Trophoblast cell (in vitro differentiated cells and primary cell): ENCODE measurements at regions not wholly inside any gene's neighbourhood (a gene's known extent, or its start where the extent isn't known, plus 50 kb on each side); places are given as distances from the start of the nearest gene placed in this dataset.

Source experiments
- DNase-seq, 2 donors: peaks; one replicate each; pipeline ENCODE4 v3.0.0-alpha.2; 2016
- H2AFZ ChIP-seq: 2 replicates; pipeline ENCODE4 v1.6.1; 2013; ENCODE audit warnings: low read length, moderate library complexity, mild to moderate bottlenecking; ENCODE audit not compliant: insufficient read depth, poor library complexity
- H2AK5ac ChIP-seq: 2 replicates; pipeline ENCODE4 v1.6.1; 2013; ENCODE audit warnings: mild to moderate bottlenecking, low read length
- H2BK120ac ChIP-seq: 2 replicates; pipeline ENCODE4 v1.6.1; 2013; ENCODE audit warnings: low read length, mild to moderate bottlenecking, moderate library complexity; ENCODE audit not compliant: insufficient read depth, poor library complexity
- H2BK12ac ChIP-seq: 2 replicates; pipeline ENCODE4 v1.6.1; 2013; ENCODE audit warnings: mild to moderate bottlenecking, low read length, moderate library complexity
- H2BK5ac ChIP-seq: 2 replicates; pipeline ENCODE4 v1.6.1; 2013; ENCODE audit warnings: low read length, low read depth, moderate library complexity, mild to moderate bottlenecking; ENCODE audit not compliant: poor library complexity
- H3K14ac ChIP-seq: 2 replicates; pipeline ENCODE4 v1.6.1; 2013; ENCODE audit warnings: mild to moderate bottlenecking, low read length
- H3K18ac ChIP-seq: 2 replicates; pipeline ENCODE4 v1.6.1; 2013; ENCODE audit warnings: mild to moderate bottlenecking, low read length
- H3K23ac ChIP-seq: 2 replicates; pipeline ENCODE4 v1.6.1; 2013; ENCODE audit warnings: low read length
- H3K27ac ChIP-seq: 2 replicates; pipeline ENCODE4 v1.5.1; 2013; ENCODE audit warnings: low read depth, mild to moderate bottlenecking, inconsistent platforms, low read length, moderate library complexity
- H3K27me3 ChIP-seq: 2 replicates; pipeline ENCODE4 v1.6.1; 2013; ENCODE audit warnings: inconsistent platforms, mild to moderate bottlenecking, low read length, moderate library complexity; ENCODE audit not compliant: insufficient read depth
- H3K36me3 ChIP-seq, 2 experiments: 1 replicate in 1 of 2; 2 replicates in 1 of 2; pipeline ENCODE4 v1.6.1; 2013; ENCODE audit warnings: low read length in 2 of 2, mild to moderate bottlenecking in 2 of 2, moderate library complexity in 1 of 2; ENCODE audit not compliant: insufficient read depth in 2 of 2, control insufficient read depth in 1 of 2
- H3K4ac ChIP-seq: 2 replicates; pipeline ENCODE4 v1.6.1; 2013; ENCODE audit warnings: low read depth, mild to moderate bottlenecking, low read length, moderate library complexity
- H3K4me1 ChIP-seq, 2 experiments: 1 replicate in 1 of 2; 2 replicates in 1 of 2; pipeline ENCODE4 v1.6.1; 2013; ENCODE audit warnings: low read length in 2 of 2, mild to moderate bottlenecking in 2 of 2, moderate library complexity in 1 of 2; ENCODE audit not compliant: insufficient read depth in 2 of 2, control insufficient read depth in 1 of 2
- H3K4me2 ChIP-seq: 2 replicates; pipeline ENCODE4 v1.6.1; 2013; ENCODE audit warnings: inconsistent platforms, mild to moderate bottlenecking, low read length, moderate library complexity
- H3K4me3 ChIP-seq: 2 replicates; pipeline ENCODE4 v1.5.1; 2013; ENCODE audit warnings: mild to moderate bottlenecking, low read depth, low read length, inconsistent platforms
- H3K79me1 ChIP-seq: one replicate; pipeline ENCODE4 v1.6.1; 2013; ENCODE audit warnings: low read length
- H3K79me2 ChIP-seq: 2 replicates; pipeline ENCODE4 v1.6.1; 2013; ENCODE audit warnings: low read length, mild to moderate bottlenecking; ENCODE audit not compliant: control insufficient read depth, insufficient read depth, poor library complexity
- H3K9ac ChIP-seq: 2 replicates; pipeline ENCODE4 v1.6.1; 2013; ENCODE audit warnings: mild to moderate bottlenecking, low read length
- H3K9me3 ChIP-seq: 2 replicates; pipeline ENCODE4 v1.6.1; 2013; ENCODE audit warnings: low read depth, mild to moderate bottlenecking, control low read depth, inconsistent platforms, low read length; ENCODE audit not compliant: insufficient read depth
- H4K12ac ChIP-seq: 2 replicates; pipeline ENCODE4 v1.6.1; 2013; ENCODE audit warnings: low read depth, mild to moderate bottlenecking, low read length, moderate library complexity
- H4K8ac ChIP-seq: 2 replicates; pipeline ENCODE4 v1.6.1; 2013; ENCODE audit warnings: low read depth, mild to moderate bottlenecking, low read length, moderate library complexity
- H4K91ac ChIP-seq: one replicate; pipeline ENCODE4 v1.6.1; 2013; ENCODE audit warnings: low read depth, mild to moderate bottlenecking, low read length, moderate library complexity
- WGBS: extraction: QIAGEN DNeasy Blood & Tissue Kit; methylation state at CpG from one replicate; pipeline ENCODE4 v1.1.7; 2013; ENCODE audit warnings: missing lambda C conversion rate; ENCODE audit not compliant: insufficient read length, insufficient coverage; ENCODE audit errors: extremely low coverage; 5-methylcytosine and 5-hydroxymethylcytosine counted together

DNA sequence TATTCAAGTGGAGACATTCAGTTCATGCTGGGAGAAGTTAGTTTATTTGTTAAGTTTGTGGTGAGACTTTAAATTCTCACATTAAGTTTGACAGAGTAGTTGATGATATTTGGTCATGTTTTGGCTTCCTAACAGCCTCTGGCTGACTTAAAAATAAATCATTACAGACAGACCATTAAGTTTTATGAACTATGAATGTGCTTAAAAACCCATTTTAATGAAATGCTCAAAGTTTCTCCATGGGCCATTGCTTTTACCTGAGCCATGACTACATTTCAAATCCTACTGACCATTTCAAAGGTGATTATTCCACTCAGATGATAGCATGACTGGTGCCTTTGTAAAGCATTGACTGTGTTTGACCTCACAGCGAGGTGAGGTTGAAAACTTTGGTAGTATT lies 192.7 kb downstream of the LRRC70 start:
- H3K4me3 ChIP-seq, result no peak overlapping the region
- H2BK12ac ChIP-seq, result no peak overlapping the region
- H3K27ac ChIP-seq, result no peak overlapping the region
- H3K79me2 ChIP-seq, result no peaks in the 10 kb centered on the region
- H2BK120ac ChIP-seq, result no peak overlapping the region
- no peak overlapping the region for H4K91ac ChIP-seq
- no peak overlapping the region for H3K23ac ChIP-seq
- no peak overlapping the region for H4K8ac ChIP-seq
- no peak overlapping the region for H3K9ac ChIP-seq
- no peak overlapping the region for H2BK5ac ChIP-seq
- no peak overlapping the region for H2AK5ac ChIP-seq
- H3K4me1 ChIP-seq, result no peaks in the 10 kb centered on the region
- no peak overlapping the region for H3K4me2 ChIP-seq
- H4K12ac ChIP-seq, result no peak overlapping the region
- H3K9me3 ChIP-seq, result no peaks in the 10 kb centered on the region
- no peak overlapping the region for H3K18ac ChIP-seq
- no peaks in the 10 kb centered on the region for H3K36me3 ChIP-seq
- no peak overlapping the region for H3K4ac ChIP-seq
- no peak overlapping the region for H2AFZ ChIP-seq
- H3K27me3 ChIP-seq, result no peaks in the 10 kb centered on the region
- DNase-seq, result no peak
- H3K79me1 ChIP-seq, result no peaks in the 10 kb centered on the region
- WGBS, result no CpG with 5 or more reads among the region's 1 CpG
- H3K14ac ChIP-seq, result no peak overlapping the region

DNA sequence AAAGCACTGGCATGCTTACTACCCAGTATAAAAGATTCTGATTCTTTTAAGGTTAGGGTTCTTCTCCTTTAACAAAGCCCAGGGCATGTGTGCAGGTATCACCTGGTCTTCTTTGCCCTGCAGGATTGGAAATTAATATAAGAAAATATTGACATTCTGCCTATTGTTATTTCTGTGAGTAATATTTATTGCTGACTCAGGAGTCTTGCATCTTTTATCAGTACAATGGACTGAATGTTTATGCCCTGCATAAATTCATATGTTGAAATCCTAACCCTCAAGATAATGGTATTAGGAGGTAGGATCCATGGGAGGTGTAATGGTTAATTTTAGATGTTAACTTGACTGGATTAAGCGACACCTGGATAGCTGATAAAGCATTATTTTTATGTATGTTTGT lies 189.0 kb downstream of the LRRC70 start:
- Histone ChIP-seq H2AFZ (no peak overlapping the region), H3K27me3 (no peaks in the 10 kb centered on the region), H3K36me3 (no peaks in the 10 kb centered on the region), H3K27ac (no peak overlapping the region), H3K4me2 (no peak overlapping the region), H3K4me3 (no peak overlapping the region), H3K4me1 (no peaks in the 10 kb centered on the region), H4K12ac (no peak overlapping the region), H2AK5ac (no peak overlapping the region), H3K14ac (no peak overlapping the region), H3K23ac (no peak overlapping the region), H3K79me1 (no peaks in the 10 kb centered on the region), H2BK120ac (no peak overlapping the region), H4K8ac (no peak overlapping the region), H3K4ac (no peak overlapping the region), H3K18ac (no peak overlapping the region), H3K9me3 (no peaks in the 10 kb centered on the region), H3K9ac (no peak overlapping the region), H2BK12ac (no peak overlapping the region), H4K91ac (no peak overlapping the region), H3K79me2 (no peaks in the 10 kb centered on the region), H2BK5ac (no peak overlapping the region)
- WGBS, result no CpG with 5 or more reads among the region's 1 CpG
- DNase-seq, result no peak

GRCh38 chr5:62767077-62767476 lies 188.5 kb downstream of the LRRC70 start:
- no peaks in the 10 kb centered on the region for H3K9me3 ChIP-seq
- no peak overlapping the region for H3K18ac ChIP-seq
- H3K4me3 ChIP-seq, result no peak overlapping the region
- H3K27me3 ChIP-seq, result no peaks in the 10 kb centered on the region
- H3K4ac ChIP-seq, result no peak overlapping the region
- no CpG with 5 or more reads among the region's 2 CpGs for WGBS
- H2BK12ac ChIP-seq, result no peak overlapping the region
- H4K91ac ChIP-seq, result no peak overlapping the region
- no peak for DNase-seq
- H3K4me1 ChIP-seq, result no peaks in the 10 kb centered on the region
- H3K27ac ChIP-seq, result no peak overlapping the region
- H3K4me2 ChIP-seq, result no peak overlapping the region
- no peak overlapping the region for H2AK5ac ChIP-seq
- H2AFZ ChIP-seq, result no peak overlapping the region
- no peaks in the 10 kb centered on the region for H3K79me2 ChIP-seq
- H3K9ac ChIP-seq, result no peak overlapping the region
- no peaks in the 10 kb centered on the region for H3K79me1 ChIP-seq
- no peak overlapping the region for H3K14ac ChIP-seq
- no peak overlapping the region for H4K12ac ChIP-seq
- H3K36me3 ChIP-seq, result no peaks in the 10 kb centered on the region
- H3K23ac ChIP-seq, result no peak overlapping the region
- H2BK120ac ChIP-seq, result no peak overlapping the region
- H2BK5ac ChIP-seq, result no peak overlapping the region
- no peak overlapping the region for H4K8ac ChIP-seq

- no peaks in the 10 kb centered on the region for H3K27me3 ChIP-seq
- H3K23ac ChIP-seq, result no peak overlapping the region
- no peaks in the 10 kb centered on the region for H3K4me1 ChIP-seq
- no peak overlapping the region for H3K18ac ChIP-seq
- no CpG with 5 or more reads among the region's 2 CpGs for WGBS
- no peak overlapping the region for H3K14ac ChIP-seq
- H3K4me2 ChIP-seq, result no peak overlapping the region
- H3K79me2 ChIP-seq, result no peaks in the 10 kb centered on the region
- H4K8ac ChIP-seq, result no peak overlapping the region
- H3K4ac ChIP-seq, result no peak overlapping the region
- H4K12ac ChIP-seq, result no peak overlapping the region
- DNase-seq, result no peak
- no peaks in the 10 kb centered on the region for H3K79me1 ChIP-seq
- H3K9me3 ChIP-seq, result no peaks in the 10 kb centered on the region
- no peak overlapping the region for H4K91ac ChIP-seq
- no peak overlapping the region for H2BK5ac ChIP-seq
- no peak overlapping the region for H3K9ac ChIP-seq
- H2AFZ ChIP-seq, result no peak overlapping the region
- H2AK5ac ChIP-seq, result no peak overlapping the region
- no peak overlapping the region for H2BK120ac ChIP-seq
- no peaks in the 10 kb centered on the region for H3K36me3 ChIP-seq
- H3K4me3 ChIP-seq, result no peak overlapping the region
- no peak overlapping the region for H2BK12ac ChIP-seq
- H3K27ac ChIP-seq, result no peak overlapping the region
Observed at GRCh38 chr5:62762503-62762902, 183.9 kb downstream of the LRRC70 start.
